Peyer's patch (tissue), 4 donors: ENCODE measurements at regions not wholly inside any gene's neighbourhood (a gene's known extent, or its start where the extent isn't known, plus 50 kb on each side); places are given as distances from the start of the nearest gene placed in this dataset.
A peak's percentile ranks its signal among the peaks of the same experiment; 100 is the strongest.

Experiments
- DNase-seq, 3 donors: peaks; one replicate each; pipeline ENCODE4 v3.0.0-alpha.2; 2017 to 2019
- H3K27ac ChIP-seq, 4 donors: fragments of 200-600 bp; sonication (generic); one replicate each; pipeline ENCODE4 v1.5.1; 2016 to 2019
- H3K27me3 ChIP-seq, 2 donors: fragments of 200-600 bp; sonication (generic); one replicate each; pipeline ENCODE4 v1.5.1; 2019
- H3K36me3 ChIP-seq, 3 donors: fragments of 200-600 bp; sonication (generic); one replicate each; pipeline ENCODE4 v1.5.1; 2016 to 2019
- H3K4me1 ChIP-seq, 4 donors: fragments of 200-600 bp; sonication (generic); one replicate each; pipeline ENCODE4 v1.5.1; 2016 to 2019
- H3K4me3 ChIP-seq, 4 donors: fragments of 200-600 bp; sonication (generic); 1 replicate in 3 of 4; 2 replicates in 1 of 4; pipeline ENCODE4 v1.5.1; 2016 to 2019; ENCODE audit warnings: mild to moderate bottlenecking in 1 of 4
- H3K9me3 ChIP-seq, 4 donors: fragments of 200-600 bp; sonication (generic); one replicate each; pipeline ENCODE4 v1.5.1; 2016 to 2019; ENCODE audit warnings: mild to moderate bottlenecking in 1 of 4
- CTCF ChIP-seq, 6 experiments: fragments of 450-650 bp in 4 of 6; fragments of 200-600 bp in 2 of 6; sonication (generic) in 1 of 6; IDR thresholded peaks; one replicate each; pipeline ENCODE4 v1.5.1; 2017 to 2019; ENCODE audit warnings: antibody characterized with exemption in 6 of 6, mild to moderate bottlenecking in 3 of 6, moderate library complexity in 1 of 6
- POLR2A ChIP-seq, 2 donors: fragments of 450-650 bp; IDR thresholded peaks; one replicate each; pipeline ENCODE4 v1.5.1; 2017; ENCODE audit warnings: antibody characterized with exemption in 2 of 2, mild to moderate bottlenecking in 2 of 2, moderate library complexity in 2 of 2

DNA sequence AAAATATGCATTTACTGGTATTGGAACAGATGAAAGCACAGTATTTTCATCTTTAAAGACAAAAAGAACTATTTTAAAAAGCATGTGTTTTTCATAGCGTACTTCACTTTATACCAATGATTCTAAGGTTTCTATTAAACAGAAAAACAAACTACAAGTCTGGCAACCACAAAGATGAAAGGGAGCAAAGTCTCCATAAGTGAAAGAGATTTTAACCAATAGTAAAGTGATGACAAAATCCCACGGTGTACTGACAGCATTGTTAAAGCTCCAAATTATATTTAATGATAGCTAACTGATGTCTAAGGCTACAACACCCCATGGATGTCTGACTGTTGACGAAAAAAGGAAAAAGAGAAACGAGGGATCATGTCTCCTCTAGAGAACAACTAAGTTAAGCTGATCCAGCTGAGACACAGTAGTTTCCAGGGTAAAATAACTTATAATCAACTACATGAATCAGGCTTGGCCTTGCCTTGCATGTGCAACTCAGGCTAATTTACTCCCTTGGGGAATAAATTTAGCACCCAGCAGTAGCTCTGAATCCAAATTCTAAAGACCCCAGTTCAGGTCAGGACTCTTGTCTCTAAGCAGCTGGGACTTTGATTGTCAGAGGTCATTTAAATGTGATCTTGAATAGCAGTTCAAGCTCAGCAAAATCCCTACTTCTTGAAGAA, 56.0 kb upstream of the TAB2 start:
- peaks cover 0 to 5% (median 0%) of the 10 kb centered on the region in 4 donors for H3K4me1 ChIP-seq

DNA sequence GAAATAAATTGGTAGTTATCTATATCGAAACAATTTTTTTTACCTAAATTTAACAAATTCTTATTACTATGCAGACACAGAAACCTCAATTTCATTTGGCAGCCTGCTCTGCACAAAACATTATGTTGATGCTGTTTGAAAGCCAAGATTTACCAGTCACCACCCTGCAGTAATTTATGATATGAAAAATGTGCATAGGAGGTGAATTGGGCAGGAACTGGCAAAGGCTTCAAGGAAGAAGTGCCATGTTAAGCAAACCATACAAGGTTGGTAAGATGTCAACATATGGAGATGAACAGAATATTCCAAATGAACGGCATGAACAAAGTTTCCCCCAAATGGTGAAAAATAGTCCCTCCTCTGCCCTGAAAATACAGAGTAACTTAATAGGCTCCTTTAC, 54.2 kb upstream of the TAB2 start:
- Histone ChIP-seq H3K9me3 (no peaks in the 10 kb centered on the region), H3K27ac (no peak overlapping the region), H3K4me1 (peaks cover 0 to 5% (median 0%) of the 10 kb centered on the region in 4 donors), H3K36me3 (no peaks in the 10 kb centered on the region), H3K4me3 (no peak overlapping the region), H3K27me3 (no peaks in the 10 kb centered on the region)
- TF ChIP-seq POLR2A (IDR thresholded peaks at IDR 0.05) (no peak), CTCF (IDR thresholded peaks at IDR 0.05) (no peak)
- no peak for DNase-seq

More for the DNA sequence above, 56.0 kb upstream of the TAB2 start:
- TF ChIP-seq POLR2A (IDR thresholded peaks at IDR 0.05) (no peak), CTCF (IDR thresholded peaks at IDR 0.05) (no peak)
- H3K4me3 ChIP-seq, result no peak overlapping the region
- H3K36me3 ChIP-seq, result no peaks in the 10 kb centered on the region
- no peak for DNase-seq
- no peaks in the 10 kb centered on the region for H3K9me3 ChIP-seq
- H3K27ac ChIP-seq, result no peak overlapping the region
- no peaks in the 10 kb centered on the region for H3K27me3 ChIP-seq

DNA sequence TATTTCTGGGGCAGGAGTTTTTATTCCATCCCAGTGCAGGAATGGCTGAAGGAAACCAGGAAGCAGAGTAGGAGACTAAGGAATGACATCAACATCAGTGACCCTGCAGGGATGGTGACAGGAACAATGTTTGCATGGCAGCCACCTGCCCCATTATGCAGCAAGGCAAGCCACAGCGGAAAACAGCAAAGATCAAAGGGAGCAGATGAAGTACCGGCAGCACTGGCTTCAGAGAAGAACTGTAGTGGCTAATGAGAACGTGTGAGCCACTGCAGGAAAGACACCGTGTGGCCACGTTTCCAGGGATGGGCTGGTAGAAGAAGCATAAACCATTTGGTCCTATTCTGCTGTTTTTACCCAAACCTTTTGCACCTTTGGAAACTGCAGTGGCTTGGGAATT, 52.9 kb upstream of the TAB2 start:
- peak in 2 of 3 donors; percentile 42 to 58 for DNase-seq
- no peak for TF ChIP-seq POLR2A (IDR thresholded peaks at IDR 0.05)
- TF ChIP-seq CTCF (IDR thresholded peaks at IDR 0.05), result no peak
- no peak overlapping the region for H3K4me3 ChIP-seq

GRCh38 chr6:149265945-149266344, 51.6 kb upstream of the TAB2 start:
- no peak for DNase-seq
- H3K36me3 ChIP-seq, result no peaks in the 10 kb centered on the region
- H3K27me3 ChIP-seq, result no peaks in the 10 kb centered on the region
- no peaks in the 10 kb centered on the region for H3K9me3 ChIP-seq
- peak overlapping the region in 1 of 4 donors; percentile 55 for H3K27ac ChIP-seq
- no peak for TF ChIP-seq CTCF (IDR thresholded peaks at IDR 0.05)
- TF ChIP-seq POLR2A (IDR thresholded peaks at IDR 0.05), result no peak
- peaks cover 0 to 5% (median 0%) of the 10 kb centered on the region in 4 donors for H3K4me1 ChIP-seq
- no peak overlapping the region for H3K4me3 ChIP-seq

More for the DNA sequence above, 52.9 kb upstream of the TAB2 start:
- Histone ChIP-seq H3K27me3 (no peaks in the 10 kb centered on the region), H3K4me1 (peaks cover 0 to 5% (median 0%) of the 10 kb centered on the region in 4 donors), H3K27ac (no peak overlapping the region), H3K9me3 (no peaks in the 10 kb centered on the region), H3K36me3 (no peaks in the 10 kb centered on the region)

- H3K4me3 ChIP-seq, result no peak overlapping the region
- TF ChIP-seq CTCF (IDR thresholded peaks at IDR 0.05) (no peak), POLR2A (IDR thresholded peaks at IDR 0.05) (no peak)
- H3K9me3 ChIP-seq, result no peaks in the 10 kb centered on the region
These were observed 50.9 kb upstream of the TAB2 start for GRCh38 chr6:149266659-149267058.

More at GRCh38 chr6:149266659-149267058, 50.9 kb upstream of the TAB2 start:
- peaks cover 0 to 5% (median 0%) of the 10 kb centered on the region in 4 donors for H3K4me1 ChIP-seq
- H3K36me3 ChIP-seq, result no peaks in the 10 kb centered on the region
- no peaks in the 10 kb centered on the region for H3K27me3 ChIP-seq
- peak in 1 of 3 donors; percentile 42 for DNase-seq
- peak overlapping the region in 1 of 4 donors; percentile 55 for H3K27ac ChIP-seq
